ENCODE measurements at regions not wholly inside any gene's neighbourhood (a gene's known extent, or its start where the extent isn't known, plus 50 kb on each side); places are given as distances from the start of the nearest gene placed in this dataset.

- Histone ChIP-seq H3K27me3 (ENCODE audit: control insufficient read depth, insufficient read depth, low read length) (no peaks in the 10 kb centered on the region), H3K4me3 (ENCODE audit: low read depth, low read length) (no peak overlapping the region), H3K27ac (ENCODE audit: low read depth, low read length) (no peak overlapping the region), H3K9me3 (ENCODE audit: control insufficient read depth, insufficient read depth, low read length) (no peaks in the 10 kb centered on the region)
- POLR2A ChIA-PET: interaction anchor here (0.6 kb wide), 1 partner anchor 88 kb away, joined by 3 read pairs; no protein-coding TSS in a partner anchor
- TF ChIP-seq CTCF (IDR thresholded peaks at IDR 0.05; ENCODE audit: low read depth, low read length): no peak
- CTCF ChIA-PET: interaction anchor here (0.6 kb wide), 1 partner anchor 545 kb away, joined by 3 read pairs; no protein-coding TSS in a partner anchor
- DNase-seq (ENCODE audit: low read depth, low spot score): no peak
Observed at GRCh38 chr2:144067506-144067905, 452.4 kb downstream of the ZEB2 start.

- H3K9me3 ChIP-seq (ENCODE audit: control insufficient read depth, insufficient read depth, low read length): no peaks in the 10 kb centered on the region
- no peak overlapping the region for H3K27ac ChIP-seq (ENCODE audit: low read depth, low read length)
- no peak for TF ChIP-seq CTCF (IDR thresholded peaks at IDR 0.05; ENCODE audit: low read depth, low read length)
- no peak overlapping the region for H3K4me3 ChIP-seq (ENCODE audit: low read depth, low read length)
- no peaks in the 10 kb centered on the region for H3K27me3 ChIP-seq (ENCODE audit: control insufficient read depth, insufficient read depth, low read length)
- DNase-seq (ENCODE audit: low read depth, low spot score): no peak
- POLR2A ChIA-PET: no interaction called here
- CTCF ChIA-PET: no interaction called here
Observed at GRCh38 chr2:144063602-144064001, 456.3 kb downstream of the ZEB2 start.

GRCh38 chr2:144054911-144055310 lies 465.0 kb downstream of the ZEB2 start:
- Histone ChIP-seq H3K27ac (ENCODE audit: low read depth, low read length) (no peak overlapping the region), H3K9me3 (ENCODE audit: control insufficient read depth, insufficient read depth, low read length) (no peaks in the 10 kb centered on the region), H3K27me3 (ENCODE audit: control insufficient read depth, insufficient read depth, low read length) (no peaks in the 10 kb centered on the region), H3K4me3 (ENCODE audit: low read depth, low read length) (no peak overlapping the region)
- TF ChIP-seq CTCF (IDR thresholded peaks at IDR 0.05; ENCODE audit: low read depth, low read length): no peak
- no peak for DNase-seq (ENCODE audit: low read depth, low spot score)
- CTCF ChIA-PET: no interaction called here
- POLR2A ChIA-PET: no interaction called here

GRCh38 chr2:144052083-144052482 lies 467.8 kb downstream of the ZEB2 start:
- Histone ChIP-seq H3K9me3 (ENCODE audit: control insufficient read depth, insufficient read depth, low read length) (no peaks in the 10 kb centered on the region), H3K4me3 (ENCODE audit: low read depth, low read length) (no peak overlapping the region), H3K27me3 (ENCODE audit: control insufficient read depth, insufficient read depth, low read length) (no peaks in the 10 kb centered on the region), H3K27ac (ENCODE audit: low read depth, low read length) (no peak overlapping the region)
- no peak for TF ChIP-seq CTCF (IDR thresholded peaks at IDR 0.05; ENCODE audit: low read depth, low read length)
- no peak for DNase-seq (ENCODE audit: low read depth, low spot score)
- ChIA-PET CTCF (no interaction called here), POLR2A (no interaction called here)

GRCh38 chr2:144049137-144049536 lies 470.8 kb downstream of the ZEB2 start:
- no peak for DNase-seq (ENCODE audit: low read depth, low spot score)
- POLR2A ChIA-PET: no interaction called here
- no peaks in the 10 kb centered on the region for H3K27me3 ChIP-seq (ENCODE audit: control insufficient read depth, insufficient read depth, low read length)
- no peak overlapping the region for H3K27ac ChIP-seq (ENCODE audit: low read depth, low read length)
- no peak overlapping the region for H3K4me3 ChIP-seq (ENCODE audit: low read depth, low read length)
- no peak for TF ChIP-seq CTCF (IDR thresholded peaks at IDR 0.05; ENCODE audit: low read depth, low read length)
- CTCF ChIA-PET: no interaction called here
- H3K9me3 ChIP-seq (ENCODE audit: control insufficient read depth, insufficient read depth, low read length): no peaks in the 10 kb centered on the region
